GM12878 (cell line): ENCODE measurements at regions not wholly inside any gene's neighbourhood (a gene's known extent, or its start where the extent isn't known, plus 50 kb on each side); places are given as distances from the start of the nearest gene placed in this dataset.

Experiments
- ESRRA ChIP-seq: IDR thresholded peaks from 2 replicates; pipeline ENCODE4 v1.6.1; 2012; ENCODE audit warnings: mild to moderate bottlenecking, low read length, improper control_type of control experiment
- HDAC2 ChIP-seq: fragments of 200-600 bp; sonication (generic); IDR thresholded peaks from 2 replicates; pipeline ENCODE4 v1.6.1; 2017
- IRF4 ChIP-seq: IDR thresholded peaks from 2 replicates; pipeline ENCODE4 v1.6.1; 2011; ENCODE audit warnings: low read depth, low read length
- NFYB ChIP-seq: IDR thresholded peaks from 2 replicates; pipeline ENCODE4 v1.6.1; 2011; ENCODE audit warnings: low read depth, mild to moderate bottlenecking, low read length, improper control_type of control experiment, moderate library complexity; ENCODE audit not compliant: insufficient read depth
- POLR2A ChIP-seq: IDR thresholded peaks from 2 replicates; pipeline ENCODE4 v1.6.1; 2011; ENCODE audit warnings: low read depth, mild to moderate bottlenecking, low read length
- POLR2AphosphoS5 ChIP-seq: IDR thresholded peaks from 2 replicates; pipeline ENCODE4 v1.6.1; 2011; ENCODE audit warnings: mild to moderate bottlenecking, low read length, inconsistent platforms
- SMC3 ChIP-seq: IDR thresholded peaks from 2 replicates; pipeline ENCODE4 v1.6.1; 2011; ENCODE audit warnings: low read length, improper control_type of control experiment, borderline replicate concordance
- SUZ12 ChIP-seq: fragments of 200-600 bp; sonication (generic); IDR thresholded peaks from one replicate; pipeline ENCODE4 v1.6.1; 2018; ENCODE audit warnings: antibody characterized with exemption, mild to moderate bottlenecking; ENCODE audit not compliant: unreplicated experiment
- TBL1XR1 ChIP-seq: IDR thresholded peaks from 2 replicates; pipeline ENCODE4 v1.6.1; 2012; ENCODE audit warnings: low read depth, low read length, improper control_type of control experiment
- TF ChIP-seq, protein P1 (sequence below): fragments of 450-650 bp; formaldehyde crosslinking; IDR thresholded peaks from 2 replicates; pipeline ENCODE4 v1.4.0; 2020; ENCODE audit warnings: mild to moderate bottlenecking, moderate library complexity
- TF ChIP-seq, protein P2 (sequence below): IDR thresholded peaks from 2 replicates; pipeline ENCODE4 v1.6.1; 2012; ENCODE audit warnings: improper control_type of control experiment, low read depth, low read length; ENCODE audit not compliant: insufficient replicate concordance
- TF ChIP-seq, protein P3 (sequence below): IDR thresholded peaks from 2 replicates; pipeline ENCODE4 v1.6.1; 2011; ENCODE audit warnings: mild to moderate bottlenecking, low read depth, low read length, moderate library complexity; ENCODE audit not compliant: insufficient replicate concordance

DNA sequence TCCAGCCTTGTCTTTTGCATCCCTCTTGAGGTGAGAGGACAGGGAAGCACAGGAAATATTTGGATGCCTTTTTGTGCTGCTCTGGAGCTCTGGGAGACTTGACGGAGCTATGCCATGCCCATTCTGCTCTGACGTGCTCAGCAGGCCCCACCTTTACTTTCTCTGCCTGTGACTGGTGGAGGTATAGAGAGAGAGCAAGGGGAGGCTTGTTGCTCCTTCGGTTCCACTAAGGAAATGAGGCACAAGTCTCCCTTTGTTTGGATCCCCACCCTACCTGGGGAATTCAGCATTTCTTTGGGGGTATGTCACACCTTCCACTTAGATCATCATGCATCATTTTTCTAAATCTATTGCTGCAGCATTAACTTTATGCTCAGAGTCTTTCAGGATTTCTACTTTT lies 121.8 kb upstream of the CNTLN start (continued):
- TF ChIP-seq, protein P1, sequence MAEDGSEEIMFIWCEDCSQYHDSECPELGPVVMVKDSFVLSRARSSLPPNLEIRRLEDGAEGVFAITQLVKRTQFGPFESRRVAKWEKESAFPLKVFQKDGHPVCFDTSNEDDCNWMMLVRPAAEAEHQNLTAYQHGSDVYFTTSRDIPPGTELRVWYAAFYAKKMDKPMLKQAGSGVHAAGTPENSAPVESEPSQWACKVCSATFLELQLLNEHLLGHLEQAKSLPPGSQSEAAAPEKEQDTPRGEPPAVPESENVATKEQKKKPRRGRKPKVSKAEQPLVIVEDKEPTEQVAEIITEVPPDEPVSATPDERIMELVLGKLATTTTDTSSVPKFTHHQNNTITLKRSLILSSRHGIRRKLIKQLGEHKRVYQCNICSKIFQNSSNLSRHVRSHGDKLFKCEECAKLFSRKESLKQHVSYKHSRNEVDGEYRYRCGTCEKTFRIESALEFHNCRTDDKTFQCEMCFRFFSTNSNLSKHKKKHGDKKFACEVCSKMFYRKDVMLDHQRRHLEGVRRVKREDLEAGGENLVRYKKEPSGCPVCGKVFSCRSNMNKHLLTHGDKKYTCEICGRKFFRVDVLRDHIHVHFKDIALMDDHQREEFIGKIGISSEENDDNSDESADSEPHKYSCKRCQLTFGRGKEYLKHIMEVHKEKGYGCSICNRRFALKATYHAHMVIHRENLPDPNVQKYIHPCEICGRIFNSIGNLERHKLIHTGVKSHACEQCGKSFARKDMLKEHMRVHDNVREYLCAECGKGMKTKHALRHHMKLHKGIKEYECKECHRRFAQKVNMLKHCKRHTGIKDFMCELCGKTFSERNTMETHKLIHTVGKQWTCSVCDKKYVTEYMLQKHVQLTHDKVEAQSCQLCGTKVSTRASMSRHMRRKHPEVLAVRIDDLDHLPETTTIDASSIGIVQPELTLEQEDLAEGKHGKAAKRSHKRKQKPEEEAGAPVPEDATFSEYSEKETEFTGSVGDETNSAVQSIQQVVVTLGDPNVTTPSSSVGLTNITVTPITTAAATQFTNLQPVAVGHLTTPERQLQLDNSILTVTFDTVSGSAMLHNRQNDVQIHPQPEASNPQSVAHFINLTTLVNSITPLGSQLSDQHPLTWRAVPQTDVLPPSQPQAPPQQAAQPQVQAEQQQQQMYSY (CRISPR knock-in tag): no peak
- no peak for TF ChIP-seq POLR2AphosphoS5
- TF ChIP-seq POLR2A: no peak
- TF ChIP-seq SMC3: no peak
- no peak for TF ChIP-seq SUZ12
- no peak for TF ChIP-seq TBL1XR1
- no peak for TF ChIP-seq IRF4
- TF ChIP-seq, protein P2, sequence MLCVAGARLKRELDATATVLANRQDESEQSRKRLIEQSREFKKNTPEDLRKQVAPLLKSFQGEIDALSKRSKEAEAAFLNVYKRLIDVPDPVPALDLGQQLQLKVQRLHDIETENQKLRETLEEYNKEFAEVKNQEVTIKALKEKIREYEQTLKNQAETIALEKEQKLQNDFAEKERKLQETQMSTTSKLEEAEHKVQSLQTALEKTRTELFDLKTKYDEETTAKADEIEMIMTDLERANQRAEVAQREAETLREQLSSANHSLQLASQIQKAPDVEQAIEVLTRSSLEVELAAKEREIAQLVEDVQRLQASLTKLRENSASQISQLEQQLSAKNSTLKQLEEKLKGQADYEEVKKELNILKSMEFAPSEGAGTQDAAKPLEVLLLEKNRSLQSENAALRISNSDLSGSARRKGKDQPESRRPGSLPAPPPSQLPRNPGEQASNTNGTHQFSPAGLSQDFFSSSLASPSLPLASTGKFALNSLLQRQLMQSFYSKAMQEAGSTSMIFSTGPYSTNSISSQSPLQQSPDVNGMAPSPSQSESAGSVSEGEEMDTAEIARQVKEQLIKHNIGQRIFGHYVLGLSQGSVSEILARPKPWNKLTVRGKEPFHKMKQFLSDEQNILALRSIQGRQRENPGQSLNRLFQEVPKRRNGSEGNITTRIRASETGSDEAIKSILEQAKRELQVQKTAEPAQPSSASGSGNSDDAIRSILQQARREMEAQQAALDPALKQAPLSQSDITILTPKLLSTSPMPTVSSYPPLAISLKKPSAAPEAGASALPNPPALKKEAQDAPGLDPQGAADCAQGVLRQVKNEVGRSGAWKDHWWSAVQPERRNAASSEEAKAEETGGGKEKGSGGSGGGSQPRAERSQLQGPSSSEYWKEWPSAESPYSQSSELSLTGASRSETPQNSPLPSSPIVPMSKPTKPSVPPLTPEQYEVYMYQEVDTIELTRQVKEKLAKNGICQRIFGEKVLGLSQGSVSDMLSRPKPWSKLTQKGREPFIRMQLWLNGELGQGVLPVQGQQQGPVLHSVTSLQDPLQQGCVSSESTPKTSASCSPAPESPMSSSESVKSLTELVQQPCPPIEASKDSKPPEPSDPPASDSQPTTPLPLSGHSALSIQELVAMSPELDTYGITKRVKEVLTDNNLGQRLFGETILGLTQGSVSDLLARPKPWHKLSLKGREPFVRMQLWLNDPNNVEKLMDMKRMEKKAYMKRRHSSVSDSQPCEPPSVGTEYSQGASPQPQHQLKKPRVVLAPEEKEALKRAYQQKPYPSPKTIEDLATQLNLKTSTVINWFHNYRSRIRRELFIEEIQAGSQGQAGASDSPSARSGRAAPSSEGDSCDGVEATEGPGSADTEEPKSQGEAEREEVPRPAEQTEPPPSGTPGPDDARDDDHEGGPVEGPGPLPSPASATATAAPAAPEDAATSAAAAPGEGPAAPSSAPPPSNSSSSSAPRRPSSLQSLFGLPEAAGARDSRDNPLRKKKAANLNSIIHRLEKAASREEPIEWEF: no peak
- no peak for TF ChIP-seq NFYB
- TF ChIP-seq HDAC2: no peak
- TF ChIP-seq ESRRA: no peak
- TF ChIP-seq, protein P3, sequence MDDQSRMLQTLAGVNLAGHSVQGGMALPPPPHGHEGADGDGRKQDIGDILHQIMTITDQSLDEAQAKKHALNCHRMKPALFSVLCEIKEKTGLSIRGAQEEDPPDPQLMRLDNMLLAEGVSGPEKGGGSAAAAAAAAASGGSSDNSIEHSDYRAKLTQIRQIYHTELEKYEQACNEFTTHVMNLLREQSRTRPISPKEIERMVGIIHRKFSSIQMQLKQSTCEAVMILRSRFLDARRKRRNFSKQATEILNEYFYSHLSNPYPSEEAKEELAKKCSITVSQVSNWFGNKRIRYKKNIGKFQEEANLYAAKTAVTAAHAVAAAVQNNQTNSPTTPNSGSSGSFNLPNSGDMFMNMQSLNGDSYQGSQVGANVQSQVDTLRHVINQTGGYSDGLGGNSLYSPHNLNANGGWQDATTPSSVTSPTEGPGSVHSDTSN: no peak
